Brain microvascular endothelial cell (primary cell): ENCODE measurements at regions not wholly inside any gene's neighbourhood (a gene's known extent, or its start where the extent isn't known, plus 50 kb on each side); places are given as distances from the start of the nearest gene placed in this dataset.

ENCODE experiments used
- DNase-seq: peaks from one replicate; pipeline ENCODE4 v3.0.0-alpha.2; 2020
- H3K27ac ChIP-seq: fragments of 250-450 bp; sonication (Bioruptor Pico); 2 replicates; pipeline ENCODE4 v1.5.1; 2020; ENCODE audit warnings: mild to moderate bottlenecking, moderate library complexity
- H3K27me3 ChIP-seq: fragments of 250-450 bp; sonication (Bioruptor Pico); replicated peaks from 2 replicates; pipeline ENCODE4 v1.5.1; 2020; ENCODE audit warnings: mild to moderate bottlenecking
- H3K36me3 ChIP-seq: fragments of 250-450 bp; sonication (Bioruptor Pico); replicated peaks from 2 replicates; pipeline ENCODE4 v1.5.1; 2020; ENCODE audit warnings: mild to moderate bottlenecking
- H3K4me3 ChIP-seq: 2 replicates; pipeline ENCODE4 v1.5.1; 2011; ENCODE audit warnings: low read depth, mild to moderate bottlenecking, control low read depth, low read length, moderate library complexity
- in situ Hi-C: cut with HindIII; loops from 2 replicates; pipeline ENCODE4 v1.10.0; 2017; ENCODE audit warnings: low sequenced_read_pairs, low pct_ligation_motif_present
- TF ChIP-seq, protein P1 (sequence below): IDR thresholded peaks from 2 replicates; pipeline ENCODE4 v1.5.1; 2011; ENCODE audit warnings: low read depth, mild to moderate bottlenecking, moderate library complexity, low read length, control low read depth, inconsistent platforms; ENCODE audit errors: missing control alignments

DNA sequence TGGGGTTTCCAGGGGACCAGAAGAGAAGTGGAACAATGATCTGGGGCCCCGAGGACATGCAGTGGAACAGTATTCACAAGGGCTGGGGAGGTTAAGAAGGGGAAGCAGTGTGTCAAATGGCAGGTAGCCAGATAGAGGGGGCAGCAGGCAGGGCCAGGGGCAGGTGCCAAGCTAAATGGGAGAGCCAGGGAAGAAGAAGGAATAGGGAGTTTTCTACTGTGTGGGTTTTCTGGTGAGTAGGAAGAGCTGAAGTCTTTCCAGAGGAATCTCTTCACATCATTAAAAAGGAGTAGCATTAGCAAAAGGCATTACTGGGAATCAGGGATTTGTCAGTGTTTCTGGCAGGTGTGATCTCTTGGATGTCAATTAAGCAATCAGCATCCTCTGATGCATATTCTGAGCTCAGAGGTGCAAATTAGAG is 55.8 kb downstream of the IRAG1 start:
- H3K27ac ChIP-seq: no peak overlapping the region
- in situ Hi-C loops: no loop called here
- no peaks in the 10 kb centered on the region for H3K36me3 ChIP-seq
- TF ChIP-seq, protein P1, sequence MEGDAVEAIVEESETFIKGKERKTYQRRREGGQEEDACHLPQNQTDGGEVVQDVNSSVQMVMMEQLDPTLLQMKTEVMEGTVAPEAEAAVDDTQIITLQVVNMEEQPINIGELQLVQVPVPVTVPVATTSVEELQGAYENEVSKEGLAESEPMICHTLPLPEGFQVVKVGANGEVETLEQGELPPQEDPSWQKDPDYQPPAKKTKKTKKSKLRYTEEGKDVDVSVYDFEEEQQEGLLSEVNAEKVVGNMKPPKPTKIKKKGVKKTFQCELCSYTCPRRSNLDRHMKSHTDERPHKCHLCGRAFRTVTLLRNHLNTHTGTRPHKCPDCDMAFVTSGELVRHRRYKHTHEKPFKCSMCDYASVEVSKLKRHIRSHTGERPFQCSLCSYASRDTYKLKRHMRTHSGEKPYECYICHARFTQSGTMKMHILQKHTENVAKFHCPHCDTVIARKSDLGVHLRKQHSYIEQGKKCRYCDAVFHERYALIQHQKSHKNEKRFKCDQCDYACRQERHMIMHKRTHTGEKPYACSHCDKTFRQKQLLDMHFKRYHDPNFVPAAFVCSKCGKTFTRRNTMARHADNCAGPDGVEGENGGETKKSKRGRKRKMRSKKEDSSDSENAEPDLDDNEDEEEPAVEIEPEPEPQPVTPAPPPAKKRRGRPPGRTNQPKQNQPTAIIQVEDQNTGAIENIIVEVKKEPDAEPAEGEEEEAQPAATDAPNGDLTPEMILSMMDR: no peak
- H3K27me3 ChIP-seq: no peaks in the 10 kb centered on the region
- no peak for DNase-seq
- no peak overlapping the region for H3K4me3 ChIP-seq

DNA sequence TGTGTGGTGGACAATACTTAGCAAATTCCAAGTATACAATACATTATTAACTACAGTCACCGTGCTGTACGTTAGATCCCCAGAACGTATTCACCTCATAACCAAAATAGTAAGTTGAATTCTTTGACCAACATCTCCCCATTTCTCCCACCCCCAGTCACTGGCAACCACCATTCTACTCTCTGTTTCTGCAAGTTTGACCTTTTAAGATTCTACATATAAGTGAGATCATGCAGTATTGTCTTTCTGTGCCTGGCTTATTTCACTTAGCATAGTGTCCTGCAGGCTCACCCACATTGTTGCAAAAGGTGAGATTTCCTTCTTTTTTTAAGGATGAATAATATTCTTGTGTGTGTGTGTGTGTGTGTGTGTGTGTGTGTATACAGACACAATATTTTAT is 59.1 kb downstream of the IRAG1 start:
- TF ChIP-seq, protein P1: no peak
- no peak overlapping the region for H3K27ac ChIP-seq
- in situ Hi-C loops: no loop called here
- no peaks in the 10 kb centered on the region for H3K36me3 ChIP-seq
- DNase-seq: no peak
- no peaks in the 10 kb centered on the region for H3K27me3 ChIP-seq
- H3K4me3 ChIP-seq: no peak overlapping the region

DNA sequence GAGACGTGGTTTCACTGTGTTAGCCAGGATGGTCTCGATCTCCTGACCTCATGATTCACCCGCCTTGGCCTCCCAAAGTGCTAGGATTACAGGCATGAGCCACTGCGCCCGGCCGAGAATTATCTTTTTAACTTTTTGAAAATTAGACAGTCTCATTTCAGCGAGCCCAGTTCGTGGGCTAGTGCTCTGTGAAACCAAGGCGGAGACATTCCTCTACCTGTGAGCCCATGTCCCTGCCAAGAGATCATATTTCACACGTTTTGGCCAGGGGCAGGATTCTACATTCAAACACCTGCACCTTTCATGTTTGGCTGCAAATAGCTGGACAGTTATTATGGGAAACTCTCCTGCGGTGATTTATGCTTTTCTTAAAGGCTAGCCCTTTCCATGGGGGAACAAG is 60.3 kb downstream of the IRAG1 start:
- Histone ChIP-seq H3K27ac (no peak overlapping the region), H3K4me3 (no peak overlapping the region), H3K36me3 (no peaks in the 10 kb centered on the region), H3K27me3 (no peaks in the 10 kb centered on the region)
- TF ChIP-seq, protein P1: no peak
- in situ Hi-C loops: no loop called here
- DNase-seq: no peak

DNA sequence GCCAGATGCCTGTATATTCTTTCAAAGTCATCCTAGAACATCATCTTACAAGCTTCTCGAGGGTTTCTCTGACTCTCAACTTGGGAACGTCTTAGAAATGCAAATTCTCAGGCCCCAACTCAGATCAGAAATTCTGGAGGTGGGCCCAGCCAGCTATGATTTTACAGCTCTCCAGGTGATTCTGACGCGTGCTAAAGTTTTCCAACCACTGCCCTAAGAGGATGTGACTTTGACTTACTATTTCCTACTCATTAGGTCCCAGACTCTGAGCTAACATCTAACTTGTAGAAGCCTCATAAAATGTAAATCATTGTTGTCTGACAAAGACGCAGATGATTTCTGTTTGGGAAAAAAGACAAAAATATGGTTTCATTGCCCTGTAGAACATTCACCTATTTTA is 61.1 kb downstream of the IRAG1 start:
- Histone ChIP-seq H3K27me3 (no peaks in the 10 kb centered on the region), H3K36me3 (no peaks in the 10 kb centered on the region), H3K4me3 (no peak overlapping the region), H3K27ac (no peak overlapping the region)
- DNase-seq: no peak
- TF ChIP-seq, protein P1: no peak
- in situ Hi-C loops: no loop called here

DNA sequence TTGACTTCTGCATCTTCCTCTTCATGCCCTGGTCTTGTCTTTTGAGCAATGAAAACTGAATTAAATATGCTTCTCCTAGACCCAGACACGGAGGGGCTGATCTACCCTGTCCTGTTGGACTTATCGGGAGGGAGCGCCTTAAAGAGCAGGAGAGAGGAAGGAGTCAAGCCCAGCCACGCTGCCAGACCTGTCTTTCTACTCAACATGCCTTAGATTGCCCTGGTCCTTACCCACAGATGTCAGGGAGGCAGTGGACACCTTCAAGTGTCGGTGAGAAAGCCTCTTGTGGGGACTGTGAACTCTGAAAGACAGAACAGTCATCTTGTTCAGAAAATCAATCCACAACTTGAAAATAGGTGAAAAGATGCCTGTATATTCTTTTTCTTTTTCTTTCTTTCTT is 61.8 kb downstream of the IRAG1 start:
- Histone ChIP-seq H3K27ac (no peak overlapping the region), H3K27me3 (no peaks in the 10 kb centered on the region), H3K36me3 (no peaks in the 10 kb centered on the region), H3K4me3 (no peak overlapping the region)
- in situ Hi-C loops: no loop called here
- TF ChIP-seq, protein P1: no peak
- no peak for DNase-seq

DNA sequence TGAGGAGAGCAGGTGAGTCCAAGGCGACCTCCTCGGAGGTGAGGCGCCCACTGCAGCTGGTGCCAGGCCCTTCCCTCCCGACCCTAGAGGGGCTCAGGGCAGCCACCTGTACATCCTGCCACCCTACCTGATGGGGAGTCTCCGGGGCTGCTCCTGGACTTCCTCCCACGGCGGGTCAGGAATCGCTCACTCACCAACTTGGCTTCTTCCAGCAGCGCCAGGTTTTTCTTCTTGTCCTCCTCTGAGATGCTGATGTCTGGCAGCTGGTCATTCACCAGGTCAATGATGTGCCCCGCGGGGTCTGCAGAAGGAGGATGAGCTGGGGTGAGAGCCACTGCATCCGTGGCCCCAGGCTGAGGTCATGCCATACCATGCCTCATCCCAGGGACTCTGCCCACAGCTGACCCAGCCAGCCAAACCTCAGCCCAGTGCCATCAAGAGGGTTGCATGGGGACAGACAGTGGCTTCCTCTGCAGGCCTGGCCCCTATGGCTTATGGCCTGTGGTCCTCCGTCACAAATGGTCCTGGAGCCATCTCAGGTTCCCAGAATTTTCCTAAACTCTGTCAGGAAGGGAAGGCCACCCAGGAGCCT is 61.0 kb upstream of the LYVE1 start:
- no peak overlapping the region for H3K27ac ChIP-seq
- TF ChIP-seq, protein P1: no peak
- no peak overlapping the region for H3K4me3 ChIP-seq
- H3K27me3 ChIP-seq: no peaks in the 10 kb centered on the region
- in situ Hi-C loops: no loop called here
- no peak for DNase-seq
- no peaks in the 10 kb centered on the region for H3K36me3 ChIP-seq
